NCI-H1092 (cell line): ENCODE measurements at regions not wholly inside any gene's neighbourhood (a gene's known extent, or its start where the extent isn't known, plus 50 kb on each side); places are given as distances from the start of the nearest gene placed in this dataset.
"Not testable (repeated sequence)": the region's sequence is repeated elsewhere in the genome, so short reads cannot be mapped to it uniquely, and the experiment has no call there.

Source experiments
- DNase-seq: peaks from one replicate; lab custom pipeline; 2025; lab: John Stamatoyannopoulos, UW

DNA sequence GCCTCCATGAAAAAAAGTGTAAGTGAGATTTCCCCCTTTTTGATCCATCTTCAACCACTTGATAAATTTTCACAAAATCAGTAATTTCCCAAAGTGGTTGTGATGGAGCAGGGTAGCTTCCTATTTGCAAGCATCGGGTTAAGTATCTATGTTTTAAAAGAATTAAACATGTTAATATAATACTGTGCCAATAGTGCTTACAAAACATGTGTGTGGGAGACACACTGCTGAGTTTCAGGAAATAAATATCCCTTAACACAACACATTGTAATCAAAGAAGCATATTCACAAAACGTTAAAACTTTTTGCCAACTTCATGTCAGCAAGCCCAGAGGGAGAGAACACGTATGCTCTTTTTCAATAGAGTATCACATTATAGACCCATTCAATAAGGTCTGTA, 526.9 kb downstream of the TTLL7 start:
- not testable (repeated sequence) for DNase-seq

DNA sequence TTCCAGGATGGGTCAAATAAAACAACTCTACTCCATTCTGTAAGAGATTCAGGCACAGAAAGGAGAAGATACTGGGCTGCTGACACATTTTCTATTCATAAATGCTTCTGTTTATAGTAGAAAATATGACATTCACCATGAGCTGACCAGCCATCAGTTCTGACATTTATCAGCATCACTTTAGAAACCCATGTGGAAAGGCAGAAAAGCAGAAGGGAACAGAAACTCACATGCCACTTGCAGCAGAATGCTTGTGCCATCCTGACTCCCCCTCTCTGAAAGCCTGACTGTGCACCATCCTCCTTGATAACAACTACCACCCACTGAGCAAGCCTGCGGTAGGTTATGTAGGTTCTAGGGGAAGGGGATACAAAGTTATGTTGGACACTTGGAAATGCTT, 527.7 kb downstream of the TTLL7 start:
- not testable (repeated sequence) for DNase-seq

- DNase-seq, result not testable (repeated sequence)
Observed at GRCh38 chr1:83468336-83468735, 530.6 kb downstream of the TTLL7 start.

DNA sequence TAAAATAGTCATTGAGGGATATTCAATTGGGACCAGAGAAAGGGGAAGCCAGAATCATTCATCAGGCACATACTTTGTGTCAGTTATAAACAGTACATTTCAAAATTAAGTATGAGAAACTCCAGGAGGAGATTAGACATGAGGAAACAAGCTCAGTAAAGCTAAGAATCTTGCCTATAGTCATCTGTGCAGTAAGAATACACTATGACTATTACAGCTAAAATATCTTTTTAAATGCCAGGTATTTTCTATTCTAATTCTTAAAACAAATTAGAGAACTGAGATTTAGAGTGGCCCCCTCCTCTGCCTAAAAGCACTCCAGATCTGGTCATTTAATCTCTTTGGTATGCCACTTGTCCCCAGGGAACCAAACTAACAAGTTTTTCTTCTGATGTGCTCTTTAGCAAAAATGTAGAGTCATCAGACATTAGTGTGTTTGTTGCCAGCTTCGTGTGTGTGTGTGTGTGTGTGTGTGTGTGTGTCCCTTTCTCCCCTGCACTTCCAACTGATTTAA, 541.1 kb downstream of the TTLL7 start:
- not testable (repeated sequence) for DNase-seq

DNA sequence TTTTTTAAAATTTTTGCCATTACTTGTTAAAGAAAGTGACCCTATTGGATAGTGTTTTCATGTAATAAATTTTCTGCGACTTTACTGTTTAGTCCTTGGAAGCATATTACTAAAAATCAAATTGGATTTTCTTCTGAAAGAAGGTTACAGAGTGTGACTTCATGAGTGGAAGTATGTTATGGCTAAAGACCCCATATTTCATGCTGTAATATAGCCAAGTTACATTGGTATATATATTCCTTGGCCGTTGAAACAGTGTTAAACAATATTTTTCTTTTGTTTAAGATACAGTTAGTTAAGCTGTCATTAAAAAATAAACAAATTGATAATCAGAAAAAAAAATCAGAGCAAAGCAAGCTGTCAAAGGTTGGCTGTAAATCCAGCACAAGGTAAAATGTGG, 541.7 kb downstream of the TTLL7 start:
- DNase-seq, result not testable (repeated sequence)

- not testable (repeated sequence) for DNase-seq
Observed at GRCh38 chr1:83455753-83456152, 543.2 kb downstream of the TTLL7 start.

GRCh38 chr1:83445873-83446272, 553.1 kb downstream of the TTLL7 start:
- DNase-seq, result not testable (repeated sequence)

- DNase-seq, result not testable (repeated sequence)
Observed at GRCh38 chr1:83442412-83442811, 556.5 kb downstream of the TTLL7 start.

GRCh38 chr1:83440586-83440985, 558.3 kb downstream of the TTLL7 start:
- DNase-seq, result not testable (repeated sequence)

DNA sequence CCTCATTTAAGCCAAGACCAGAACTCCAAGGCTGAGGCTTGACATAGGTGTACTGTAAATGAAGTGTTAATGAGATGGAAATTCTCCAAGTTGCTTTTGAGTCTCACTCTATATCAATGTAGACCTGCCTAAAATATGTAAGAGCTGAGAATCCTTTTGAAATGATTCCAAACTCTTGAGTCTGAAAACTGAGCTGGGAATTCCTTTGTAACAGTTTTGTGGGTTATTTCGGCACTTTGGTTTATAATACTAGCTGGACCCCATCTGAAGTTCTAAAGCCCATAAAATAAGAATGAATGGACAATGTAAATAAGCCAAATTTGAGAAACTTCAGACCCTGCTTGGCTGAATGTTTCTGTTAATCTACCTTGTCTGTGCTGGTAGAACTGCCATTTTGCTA, 558.9 kb downstream of the TTLL7 start:
- not testable (repeated sequence) for DNase-seq

GRCh38 chr1:83438316-83438715, 560.6 kb downstream of the TTLL7 start:
- DNase-seq, result not testable (repeated sequence)

DNA sequence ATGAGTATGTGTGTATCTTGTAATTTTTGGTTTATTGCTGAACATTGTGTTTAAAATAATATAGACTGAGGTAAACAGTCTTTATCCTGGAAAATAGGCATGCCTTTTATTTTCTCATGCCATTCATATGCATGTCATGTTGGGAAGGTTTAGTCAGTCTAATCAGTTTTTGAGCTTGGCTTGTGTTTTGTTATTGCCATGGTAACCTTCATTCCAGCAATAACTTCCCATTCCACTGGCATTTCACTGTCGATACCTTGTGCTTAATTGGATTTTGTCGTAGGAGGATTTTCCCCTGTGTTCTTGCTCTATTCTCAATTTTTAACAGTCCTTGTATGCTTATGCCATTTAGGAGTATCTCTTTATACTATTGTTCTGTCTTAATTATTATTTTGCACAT, 563.6 kb downstream of the TTLL7 start:
- not testable (repeated sequence) for DNase-seq

DNA sequence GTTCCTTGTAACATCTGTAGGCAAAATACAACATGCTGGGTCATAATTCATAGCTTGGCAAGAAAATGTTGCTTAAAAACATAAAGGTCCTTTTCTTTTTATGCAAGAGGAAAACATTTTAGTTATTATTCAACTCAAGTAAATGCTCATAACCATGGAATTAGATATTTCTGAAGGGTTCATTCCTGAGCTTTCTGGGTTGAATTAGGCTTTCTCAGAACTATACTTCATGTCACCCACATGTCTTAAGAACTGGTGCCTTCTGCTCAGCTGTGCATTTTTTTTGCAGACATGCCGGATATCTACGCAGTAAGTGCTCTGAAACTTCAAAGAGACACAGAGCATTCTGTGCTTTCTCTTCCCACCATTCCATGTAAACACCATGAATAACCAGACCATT, 571.4 kb downstream of the TTLL7 start:
- not testable (repeated sequence) for DNase-seq

DNA sequence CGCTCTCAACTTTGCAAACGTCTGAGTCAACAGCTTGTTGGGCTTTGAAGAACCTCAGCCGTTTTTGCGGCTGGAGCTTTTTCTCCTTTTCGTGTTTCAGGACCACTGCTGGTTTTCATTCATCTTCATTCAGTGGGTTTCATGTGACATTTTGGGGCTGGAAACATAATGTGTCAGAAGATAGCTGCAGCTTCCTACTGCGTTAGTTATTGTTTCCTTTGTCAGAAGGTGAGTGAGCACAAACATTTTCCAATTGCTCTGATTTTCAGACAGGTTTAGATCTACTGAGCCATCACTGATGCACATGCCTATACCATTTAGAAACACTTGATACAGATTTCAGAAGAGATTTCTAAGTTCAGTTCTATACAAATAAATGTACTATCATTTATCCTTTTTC, 575.5 kb downstream of the TTLL7 start:
- DNase-seq, result not testable (repeated sequence)

DNA sequence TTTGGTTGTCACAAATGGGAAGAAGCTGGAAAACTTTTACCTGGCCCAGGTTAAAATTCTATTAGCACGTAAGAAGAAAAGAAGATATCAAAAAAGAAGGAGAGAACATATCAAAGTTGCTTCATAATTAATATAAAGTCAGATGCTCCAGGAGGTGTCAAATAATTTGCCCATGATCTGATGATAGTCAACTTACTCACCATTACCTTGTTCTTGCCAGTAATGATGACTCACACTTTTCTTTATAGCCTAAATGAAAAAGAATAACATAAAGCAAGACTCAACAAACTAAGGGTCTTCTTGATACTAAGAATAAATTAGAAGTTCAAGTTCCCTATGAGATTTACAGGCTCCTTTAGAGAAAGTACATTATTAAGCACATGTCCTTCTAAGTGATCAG, 580.4 kb downstream of the TTLL7 start:
- no peak for DNase-seq

- DNase-seq, result not testable (repeated sequence)
Observed at GRCh38 chr1:83413839-83414107, 585.2 kb downstream of the TTLL7 start.

- not testable (repeated sequence) for DNase-seq
Observed at GRCh38 chr1:83410746-83411413, 588.1 kb downstream of the TTLL7 start.

GRCh38 chr1:83406693-83407371, 592.1 kb downstream of the TTLL7 start:
- DNase-seq, result not testable (repeated sequence)

GRCh38 chr1:83405789-83406188, 593.1 kb downstream of the TTLL7 start:
- not testable (repeated sequence) for DNase-seq

DNA sequence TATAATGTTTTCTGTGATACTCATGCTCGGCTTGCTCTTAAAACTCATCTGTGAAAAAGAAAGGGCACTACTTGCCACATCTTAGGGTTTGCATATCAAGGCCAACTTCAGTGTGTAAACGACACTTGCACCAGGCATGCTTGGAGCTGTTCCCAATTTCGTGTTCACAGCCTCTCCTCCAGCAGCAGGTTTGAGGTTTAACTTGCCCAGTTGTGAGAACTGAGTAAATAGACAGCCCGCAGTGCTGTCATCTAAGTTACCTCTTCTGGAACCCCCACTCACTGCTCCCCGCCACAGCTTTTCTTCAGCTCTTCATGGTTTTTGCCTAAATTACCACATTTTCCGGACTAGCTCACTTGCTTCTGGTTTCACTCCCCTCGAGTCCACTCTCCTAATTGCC, 595.4 kb downstream of the TTLL7 start:
- DNase-seq, result not testable (repeated sequence)

- peak; percentile 41 for DNase-seq
Observed at GRCh38 chr1:83401146-83401545, 597.8 kb downstream of the TTLL7 start.

DNA sequence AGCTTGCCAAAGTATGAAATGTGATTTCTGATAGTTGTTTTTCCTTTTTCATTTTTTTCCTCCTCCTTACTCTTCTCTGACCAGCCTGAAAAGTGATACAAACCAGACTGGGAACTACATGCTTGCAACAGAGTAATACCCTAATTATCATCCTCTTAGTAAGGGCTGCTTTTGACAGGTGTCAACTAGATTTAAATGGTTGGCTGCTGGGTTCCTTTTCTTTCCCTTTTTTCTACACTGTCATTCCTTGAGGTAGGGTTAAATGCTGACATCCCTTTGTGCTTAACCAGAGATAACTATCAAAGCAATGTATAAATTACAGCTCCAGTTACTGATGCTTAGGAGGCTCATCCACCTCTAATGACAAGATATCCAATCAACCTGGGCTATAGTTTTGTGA, 598.8 kb downstream of the TTLL7 start:
- not testable (repeated sequence) for DNase-seq

GRCh38 chr1:83398125-83398524, 600.8 kb downstream of the TTLL7 start:
- not testable (repeated sequence) for DNase-seq

DNA sequence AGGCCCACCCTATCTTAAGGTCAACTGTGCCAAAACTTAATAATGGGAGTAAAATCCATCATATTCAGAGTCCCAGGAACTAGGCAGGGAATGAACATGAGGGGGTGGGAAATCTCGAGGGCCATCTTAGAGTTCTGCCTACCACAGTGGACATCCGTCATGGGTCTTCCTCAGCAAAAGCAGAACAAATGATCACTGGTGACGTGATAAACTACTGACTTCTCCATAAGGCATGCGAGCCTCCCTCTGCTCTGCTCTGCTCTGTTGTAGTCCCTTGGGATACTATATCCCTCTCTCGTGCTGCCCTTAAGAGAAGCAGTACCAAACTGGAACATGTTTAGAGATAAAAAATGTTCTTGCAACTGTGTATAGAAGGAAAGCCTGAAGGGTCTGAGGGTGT, 603.8 kb downstream of the TTLL7 start:
- DNase-seq, result not testable (repeated sequence)
